ENCODE measurements at regions not wholly inside any gene's neighbourhood (a gene's known extent, or its start where the extent isn't known, plus 50 kb on each side); places are given as distances from the start of the nearest gene placed in this dataset.
A peak's percentile ranks its signal among the peaks of the same experiment; 100 is the strongest.
"Not testable (repeated sequence)": the region's sequence is repeated elsewhere in the genome, so short reads cannot be mapped to it uniquely, and the experiment has no call there.

DNA sequence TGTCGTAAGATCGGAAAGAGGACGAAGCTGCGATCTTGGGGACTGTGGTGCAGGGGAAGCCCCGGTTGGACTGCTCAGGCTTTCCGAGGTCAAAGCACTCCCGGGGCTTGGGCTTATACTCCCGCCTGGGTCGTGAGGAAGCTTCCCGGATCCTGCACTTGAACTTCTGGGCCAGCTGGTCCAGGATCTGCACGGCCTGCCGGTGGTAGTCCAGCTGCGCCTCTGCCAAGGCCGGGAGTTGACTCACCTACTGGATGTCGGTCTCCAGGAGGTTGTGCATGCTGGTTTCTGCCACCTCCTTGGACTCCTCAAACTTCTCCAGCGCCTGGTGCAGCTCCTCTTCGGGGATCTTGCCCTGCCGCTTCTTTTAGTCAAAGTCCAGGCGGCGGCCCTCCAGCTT is 99.2 kb downstream of the KPNA2 start:
- Histone ChIP-seq H3K4me3 (no peak overlapping the region), H3K27ac (no peak overlapping the region)

DNA sequence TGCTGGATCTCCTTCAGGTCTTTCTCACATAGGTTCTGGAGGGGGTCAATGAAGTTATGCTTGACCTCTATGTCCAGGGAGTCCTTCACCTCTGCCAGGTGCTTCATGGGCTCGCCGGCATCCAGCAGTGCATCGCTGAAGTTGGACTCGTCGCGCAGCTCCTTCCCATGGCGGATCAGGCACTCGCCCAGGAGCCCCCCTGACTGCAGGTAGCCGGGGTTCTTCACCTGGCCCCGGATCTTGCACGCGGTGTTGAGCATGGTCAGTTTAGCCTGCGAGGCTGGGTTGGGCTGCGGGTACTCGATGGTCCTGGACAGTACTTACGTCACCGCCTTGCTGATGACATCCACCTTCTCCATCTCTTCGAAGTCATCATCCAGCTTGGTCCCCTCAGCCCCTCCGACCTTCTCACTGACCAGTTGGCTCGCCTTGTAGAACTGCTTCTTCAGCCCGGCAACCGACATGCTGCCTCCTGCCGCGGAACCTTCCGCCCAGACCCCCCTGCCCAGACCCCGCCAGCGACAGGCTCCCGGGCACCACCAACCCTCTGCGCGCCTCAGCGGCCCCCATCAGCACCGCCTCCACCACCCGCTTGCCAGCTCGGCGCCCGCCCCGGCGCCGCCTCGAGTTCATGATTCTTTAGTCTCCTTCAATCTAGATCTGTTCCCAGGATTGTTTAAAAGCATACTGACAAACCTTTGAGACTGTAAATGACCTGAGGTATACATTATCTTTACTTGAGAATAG is 99.8 kb downstream of the KPNA2 start:
- H3K4me3 ChIP-seq: no peak overlapping the region
- no peak overlapping the region for H3K27ac ChIP-seq

DNA sequence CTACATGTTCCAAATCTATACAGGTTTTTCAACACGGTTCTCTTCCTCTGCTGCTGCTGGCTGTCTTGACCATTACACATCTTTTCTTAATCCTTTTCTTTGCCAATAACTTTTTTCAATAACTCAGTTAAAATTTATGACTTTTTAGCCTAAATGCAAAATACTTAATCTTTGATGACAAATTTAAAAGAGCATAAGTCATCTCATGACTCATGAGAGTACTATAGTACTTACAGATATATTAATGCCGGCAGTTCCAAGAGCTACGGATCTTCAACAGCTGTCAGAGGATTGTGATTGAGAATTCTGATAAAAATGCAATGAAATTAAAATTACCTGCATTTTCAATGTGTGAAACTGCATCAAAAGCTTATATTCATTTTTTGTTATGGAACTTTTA is 105.5 kb downstream of the KPNA2 start:
- H3K27ac ChIP-seq: no peak overlapping the region
- H3K4me3 ChIP-seq: no peak overlapping the region

DNA sequence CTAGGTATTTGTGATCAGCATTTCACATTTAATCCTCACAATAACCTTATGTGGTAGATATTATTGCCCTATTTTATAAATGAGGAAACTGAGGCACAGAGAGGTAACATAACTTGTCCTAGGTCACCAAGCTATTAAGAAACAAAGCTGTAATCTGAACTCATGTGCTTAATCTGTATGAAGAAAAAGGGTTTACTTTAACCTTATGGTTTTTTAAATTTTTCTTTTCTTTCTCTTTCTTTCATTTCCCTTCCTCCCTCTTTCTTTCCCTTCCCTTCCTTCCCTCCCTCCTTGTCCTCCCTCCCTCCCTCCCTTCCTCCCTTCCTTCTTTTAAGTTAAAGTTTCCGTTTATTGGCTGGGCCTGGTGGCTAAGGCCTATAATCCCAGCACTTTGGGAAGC is 105.2 kb upstream of the AMZ2 start:
- no peak overlapping the region for H3K27ac ChIP-seq
- no peak overlapping the region for H3K4me3 ChIP-seq

DNA sequence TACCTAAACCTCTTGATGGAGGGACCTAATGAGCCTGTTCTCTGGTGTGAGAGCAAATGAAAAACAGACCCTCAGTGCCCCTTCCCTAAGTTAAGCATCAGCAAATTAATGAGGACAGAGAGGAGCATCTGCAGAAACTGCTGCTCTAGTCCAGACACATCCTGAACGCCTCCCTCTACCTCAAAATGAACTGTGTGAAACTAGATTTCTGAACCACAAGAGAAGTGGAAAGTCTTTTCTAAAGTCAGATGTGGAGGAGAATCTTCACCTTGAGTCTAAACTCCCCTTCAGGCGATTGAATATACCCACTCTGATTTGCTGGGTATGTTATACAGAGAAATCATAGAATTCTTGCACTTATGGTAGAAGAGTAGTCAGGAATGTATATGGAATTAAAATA is 104.4 kb upstream of the AMZ2 start:
- no peak overlapping the region for H3K27ac ChIP-seq
- no peak overlapping the region for H3K4me3 ChIP-seq

DNA sequence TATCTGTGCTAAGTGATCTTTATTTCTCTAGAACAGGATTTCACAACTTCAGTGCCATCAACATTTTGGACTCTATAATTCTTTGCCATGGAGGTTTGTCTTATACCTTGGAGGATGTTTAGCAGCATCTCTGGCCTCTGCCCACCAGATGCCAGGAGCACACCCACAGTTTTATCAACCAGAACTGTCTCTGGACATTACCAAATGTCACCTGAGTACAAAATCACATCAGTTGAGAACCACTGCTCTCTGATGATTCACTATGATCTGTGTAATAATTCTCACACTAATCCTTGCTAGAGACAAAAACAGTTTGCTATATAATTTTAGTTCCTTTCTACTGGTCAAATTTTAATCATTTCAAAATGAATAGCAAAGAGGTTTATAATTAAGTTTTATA is 102.8 kb upstream of the AMZ2 start:
- Histone ChIP-seq H3K4me3 (no peak overlapping the region), H3K27ac (no peak overlapping the region)

DNA sequence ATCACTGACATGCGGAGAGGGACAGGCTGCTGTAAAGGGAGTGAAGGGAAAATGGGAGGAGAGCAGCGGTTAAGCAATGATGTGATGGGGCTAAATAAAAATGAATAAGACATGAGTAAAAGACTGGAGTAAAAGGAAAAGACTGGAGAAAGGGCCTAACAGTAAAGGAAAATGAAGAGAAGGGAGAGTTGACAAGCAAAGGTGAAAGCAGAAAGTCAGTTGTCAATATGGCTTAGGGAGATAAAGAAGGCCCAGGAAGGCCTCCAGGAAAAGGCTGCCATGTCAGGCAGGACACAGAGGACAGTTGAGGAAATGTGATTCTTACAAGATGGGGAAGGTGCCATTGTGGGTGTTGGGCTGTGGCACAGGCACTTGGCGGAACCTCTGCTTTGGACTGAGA is 98.9 kb upstream of the AMZ2 start:
- H3K27ac ChIP-seq: no peak overlapping the region
- H3K4me3 ChIP-seq: no peak overlapping the region

DNA sequence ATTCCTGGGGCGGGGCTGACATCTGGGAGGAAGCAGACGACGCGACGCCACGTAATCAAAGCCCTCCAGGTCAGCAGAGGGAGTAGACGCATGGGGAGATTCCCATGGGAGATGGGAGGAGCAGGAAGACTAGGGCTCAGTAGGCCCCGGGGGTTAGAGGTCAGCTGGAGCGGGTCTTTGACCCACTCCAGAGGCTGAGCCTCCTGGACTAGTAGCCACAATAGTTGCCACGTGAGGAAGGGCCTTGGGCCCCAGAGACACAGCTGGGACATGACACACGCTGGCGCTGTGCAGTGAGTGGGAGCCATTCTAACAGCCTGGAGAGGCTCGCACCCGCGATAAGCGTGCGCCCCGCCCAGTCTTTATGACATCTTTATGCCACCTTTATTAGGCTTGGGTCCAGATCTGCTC is 95.7 kb upstream of the AMZ2 start:
- no peak overlapping the region for H3K27ac ChIP-seq
- H3K4me3 ChIP-seq: no peak overlapping the region

DNA sequence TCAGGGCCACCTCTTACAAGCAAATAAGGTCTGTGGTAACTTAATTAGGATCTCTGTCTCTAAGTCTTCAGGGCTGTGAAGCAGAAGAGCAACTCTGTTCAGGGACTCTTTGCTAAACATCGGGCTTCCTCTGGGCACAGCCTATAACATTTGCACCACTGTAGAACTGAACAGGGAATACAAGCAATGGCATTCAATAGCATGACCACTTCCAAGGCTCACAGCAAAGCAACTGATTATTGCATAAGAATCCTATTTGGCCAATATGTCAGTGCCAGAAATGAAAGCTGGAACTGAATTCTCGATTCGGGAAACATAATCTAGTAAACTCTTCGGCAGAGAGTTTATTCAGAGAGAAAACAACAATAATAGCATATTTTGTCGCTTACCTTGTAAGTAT is 92.2 kb upstream of the AMZ2 start:
- Histone ChIP-seq H3K27ac (no peak overlapping the region), H3K4me3 (no peak overlapping the region)

DNA sequence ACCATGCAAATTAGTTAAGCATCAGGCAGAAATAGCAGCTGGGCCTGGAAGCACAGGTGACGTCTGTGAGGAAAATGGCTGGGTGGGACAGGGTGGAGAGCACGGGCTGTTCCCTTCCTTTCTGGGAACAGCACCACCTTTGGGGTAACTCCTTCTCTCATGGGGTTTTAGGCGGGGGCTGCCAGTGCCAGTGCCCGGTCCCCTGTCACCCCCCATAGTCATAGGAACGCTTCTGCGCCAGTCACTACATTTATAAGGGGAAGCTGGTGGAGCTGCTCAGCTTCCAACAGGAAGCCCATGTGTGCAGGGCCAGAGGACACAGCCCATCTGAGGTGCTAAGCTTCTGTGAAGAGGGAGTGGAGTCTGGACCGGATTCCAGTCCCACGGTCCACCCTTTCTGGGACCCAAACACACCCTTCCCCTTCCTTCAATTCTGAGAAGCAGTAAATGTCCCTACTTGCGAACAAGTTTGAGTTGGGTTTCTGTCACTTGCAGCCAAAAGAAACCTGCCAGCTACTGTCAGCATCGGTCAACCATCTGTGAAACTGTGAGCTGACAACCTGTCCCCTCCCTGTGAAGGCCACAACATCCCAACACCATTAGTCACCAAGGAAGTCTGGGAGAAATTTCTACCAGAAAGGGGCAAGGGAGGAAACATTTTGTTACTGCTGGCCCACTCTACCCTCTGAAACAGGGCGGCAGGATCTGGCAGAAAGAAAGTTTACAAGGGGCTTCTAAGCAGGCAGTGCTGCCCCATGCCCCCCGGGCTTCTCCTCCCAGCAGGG is 86.0 kb upstream of the AMZ2 start:
- Histone ChIP-seq H3K4me3 (no peak overlapping the region), H3K27ac (peak overlapping the region in 1 of 21 experiments; percentile 3)

DNA sequence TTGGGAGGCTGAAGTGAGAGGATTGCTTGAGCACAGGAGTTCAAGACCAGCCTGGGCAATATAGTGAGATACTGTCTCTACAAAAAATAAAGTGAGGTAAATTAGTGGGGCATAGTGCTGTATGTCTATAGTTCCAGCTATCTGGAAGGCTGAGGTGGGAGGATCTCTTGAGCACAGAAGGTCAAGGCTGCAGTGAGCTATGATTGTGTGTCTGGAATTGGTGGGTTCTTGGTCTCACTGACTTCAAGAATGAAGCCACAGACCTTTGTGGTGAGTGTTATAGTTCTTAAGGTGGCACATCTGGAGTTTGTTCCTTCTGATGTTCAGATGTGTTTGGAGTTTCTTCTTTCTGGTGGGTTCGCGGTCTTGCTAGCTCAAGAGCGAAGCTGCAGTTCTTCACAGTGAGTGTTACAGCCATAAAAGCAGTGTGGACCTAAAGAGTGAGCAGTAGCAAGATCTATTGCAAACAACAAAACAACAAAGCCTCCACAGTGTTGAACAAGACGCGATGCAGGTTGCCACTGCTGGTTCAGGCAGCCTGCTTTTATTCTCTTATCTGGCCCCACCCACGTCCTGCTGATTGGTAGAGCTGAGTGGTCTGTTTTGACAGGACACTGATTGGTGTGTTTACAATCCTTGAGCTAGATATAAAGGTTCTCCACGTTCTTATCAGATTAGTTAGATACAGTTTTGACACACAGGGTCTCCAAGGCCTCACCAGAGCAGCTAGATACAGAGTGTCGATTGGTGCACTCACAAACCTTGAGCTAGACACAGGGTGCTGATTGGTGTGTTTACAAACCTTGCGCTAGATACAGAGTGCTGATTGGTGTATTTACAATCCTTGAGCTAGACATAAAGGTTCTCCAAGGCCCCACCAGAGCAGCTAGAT is 79.3 kb upstream of the AMZ2 start:
- not testable (repeated sequence) for H3K27ac ChIP-seq, H3K4me3 ChIP-seq

DNA sequence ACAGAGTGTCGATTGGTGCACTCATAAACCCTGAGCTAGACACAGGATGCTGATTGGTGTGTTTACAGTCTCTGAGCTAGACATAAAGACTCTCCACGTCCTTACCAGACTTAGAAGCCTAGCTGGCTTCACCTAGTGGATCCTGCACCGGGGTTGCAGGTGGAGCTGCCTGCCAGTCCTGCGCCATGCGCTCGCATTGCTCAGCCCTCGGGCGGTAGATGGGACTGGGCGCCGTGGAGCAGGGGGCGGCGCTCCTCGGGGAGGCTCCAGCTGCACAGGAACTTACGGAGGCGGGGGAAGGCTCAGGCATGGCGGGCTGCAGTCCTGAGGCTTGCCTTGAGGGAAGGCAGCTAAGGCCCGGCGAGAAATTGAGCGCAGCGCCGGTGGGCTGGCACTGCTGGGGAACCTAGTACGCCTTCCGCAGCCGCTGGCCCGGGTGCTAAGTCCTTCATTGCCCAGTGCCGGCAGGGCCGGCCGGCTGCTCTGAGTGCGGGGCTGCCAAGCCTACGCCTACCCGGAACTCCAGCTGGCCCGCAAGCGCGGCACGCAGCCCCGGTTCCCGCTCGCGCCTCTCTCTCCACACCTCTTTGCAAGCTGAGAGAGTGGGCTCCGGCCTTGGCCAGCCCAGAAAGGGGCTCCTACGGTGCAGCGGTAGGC is 78.5 kb upstream of the AMZ2 start:
- not testable (repeated sequence) for H3K27ac ChIP-seq
- peak overlapping the region in 2 of 7 experiments; percentile 15 to 27 for H3K4me3 ChIP-seq

DNA sequence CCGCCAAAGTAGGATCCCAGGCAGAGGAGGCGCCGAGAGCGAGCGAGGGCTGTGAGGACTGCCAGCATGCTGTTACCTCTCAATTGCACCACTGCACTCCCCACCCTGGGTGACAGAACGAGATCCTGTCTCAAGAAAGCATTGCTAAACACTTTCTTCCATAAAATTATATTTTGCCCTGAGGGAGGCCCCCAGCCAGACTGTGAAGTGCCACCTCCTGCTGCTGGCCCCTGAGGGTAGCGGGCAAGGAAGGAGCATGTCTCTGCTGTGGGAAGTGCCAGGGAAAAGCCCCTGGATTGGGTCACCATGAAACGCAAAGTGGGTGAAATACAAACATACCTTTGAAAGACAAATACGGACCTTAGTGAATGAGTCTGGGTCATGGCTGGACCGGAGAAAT is 78.0 kb upstream of the AMZ2 start:
- Histone ChIP-seq H3K4me3 (peak overlapping the region in 2 of 7 experiments; percentile 15 to 27), H3K27ac (no peak overlapping the region)

DNA sequence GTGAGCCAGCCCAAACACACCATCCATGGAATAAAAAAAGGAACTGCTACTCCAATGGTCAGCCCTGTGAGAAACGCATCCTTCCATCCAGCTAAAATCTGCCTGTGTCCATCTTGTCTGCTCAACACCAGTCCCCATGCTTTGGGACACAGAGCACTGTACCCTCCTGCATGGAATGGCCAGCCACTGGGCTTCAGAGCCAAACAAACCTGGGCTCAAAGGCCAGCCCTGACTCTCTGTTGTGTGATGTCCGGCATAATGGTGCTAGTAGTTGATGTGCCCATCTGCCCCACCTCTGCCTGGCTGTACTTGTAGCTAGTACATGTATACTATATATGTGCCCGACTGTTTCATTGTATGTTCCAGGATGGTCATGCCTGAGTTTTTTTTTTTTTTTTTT is 77.6 kb upstream of the AMZ2 start:
- H3K4me3 ChIP-seq: no peak overlapping the region

DNA sequence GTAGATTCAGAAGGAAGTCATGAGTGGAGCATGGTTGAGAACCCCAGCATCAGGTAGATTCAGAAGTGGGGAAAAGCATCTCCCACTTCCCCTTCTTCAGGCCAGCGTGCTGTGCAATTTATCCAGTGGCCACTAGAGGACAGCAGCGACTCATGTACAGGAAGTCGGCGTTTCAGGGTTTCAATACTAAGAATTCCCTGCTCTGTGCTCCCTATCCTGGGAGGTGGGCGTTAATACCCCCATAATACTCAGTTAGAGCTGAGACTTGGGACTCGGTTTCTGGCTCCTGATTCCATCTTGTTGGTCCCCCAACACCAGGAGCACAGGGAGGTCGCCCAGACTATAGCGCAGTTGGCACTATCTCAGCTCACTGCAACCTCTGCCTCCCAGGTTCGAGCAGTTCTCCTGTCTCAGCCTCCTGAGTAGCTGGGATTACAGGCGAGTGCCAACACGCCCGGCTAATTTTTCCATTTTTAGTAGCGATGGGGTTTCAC is 75.3 kb upstream of the AMZ2 start:
- no peak overlapping the region for H3K27ac ChIP-seq
- H3K4me3 ChIP-seq: no peak overlapping the region

More for the DNA sequence above, 77.6 kb upstream of the AMZ2 start:
- no peak overlapping the region for H3K27ac ChIP-seq

DNA sequence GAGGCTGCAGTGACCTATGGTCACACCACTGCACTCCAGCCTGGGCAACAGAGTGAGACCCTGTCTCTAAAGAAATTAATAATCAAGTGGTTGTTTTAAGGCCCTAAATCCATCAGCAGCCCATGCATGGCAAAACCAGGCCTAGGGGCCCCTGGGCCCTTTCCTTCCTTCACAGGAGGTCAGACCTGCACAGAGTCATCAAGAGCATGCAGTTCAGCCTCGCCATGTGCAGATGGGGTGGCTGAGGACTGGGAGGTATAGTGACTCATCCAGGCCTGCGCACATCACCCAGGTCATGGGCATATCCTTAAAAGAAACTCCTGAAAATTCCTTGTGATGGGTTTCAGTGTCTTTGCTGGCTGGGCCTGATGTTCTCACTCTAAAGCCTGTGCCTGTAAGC is 72.4 kb upstream of the AMZ2 start:
- Histone ChIP-seq H3K4me3 (no peak overlapping the region), H3K27ac (no peak overlapping the region)

DNA sequence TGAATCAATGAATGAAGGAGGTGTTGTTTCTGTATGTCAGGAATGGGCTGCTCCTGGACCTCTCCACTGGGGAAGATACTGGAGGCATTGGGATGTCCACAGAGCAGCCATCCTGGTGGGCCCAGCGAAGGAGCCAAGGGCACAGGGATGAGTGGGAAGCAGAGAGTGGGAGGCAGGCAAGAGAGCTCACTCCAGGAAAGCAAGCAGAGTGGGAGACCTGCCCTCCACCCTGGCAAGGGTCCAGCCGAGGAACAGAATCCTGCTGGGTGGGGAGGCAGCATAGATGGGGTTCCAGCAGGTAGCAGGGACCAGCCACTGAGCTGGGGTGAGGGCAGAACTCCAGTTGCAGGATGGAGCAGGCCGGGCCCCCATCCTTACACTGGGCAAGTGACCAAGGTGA is 71.9 kb upstream of the AMZ2 start:
- Histone ChIP-seq H3K4me3 (no peak overlapping the region), H3K27ac (no peak overlapping the region)

DNA sequence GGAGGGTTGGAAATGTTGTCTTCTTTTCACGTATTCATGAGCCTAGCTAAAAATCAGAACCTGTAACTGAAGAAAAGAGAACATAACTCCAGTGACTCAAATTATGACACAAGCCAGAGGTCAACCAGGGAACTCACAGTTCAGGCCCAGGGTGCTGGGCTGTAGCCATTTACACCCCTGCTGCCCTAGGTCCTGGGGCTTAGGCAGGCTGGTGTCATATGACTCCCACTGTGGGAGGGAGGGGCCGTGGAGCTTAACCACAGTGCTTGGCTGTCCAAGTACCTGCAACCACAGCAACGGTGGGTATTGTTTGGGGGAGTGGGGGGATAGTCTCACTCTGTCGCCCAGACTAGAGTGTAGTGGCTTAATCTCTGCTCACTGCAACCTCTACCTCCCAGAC is 71.1 kb upstream of the AMZ2 start:
- Histone ChIP-seq H3K4me3 (no peak overlapping the region), H3K27ac (no peak overlapping the region)

DNA sequence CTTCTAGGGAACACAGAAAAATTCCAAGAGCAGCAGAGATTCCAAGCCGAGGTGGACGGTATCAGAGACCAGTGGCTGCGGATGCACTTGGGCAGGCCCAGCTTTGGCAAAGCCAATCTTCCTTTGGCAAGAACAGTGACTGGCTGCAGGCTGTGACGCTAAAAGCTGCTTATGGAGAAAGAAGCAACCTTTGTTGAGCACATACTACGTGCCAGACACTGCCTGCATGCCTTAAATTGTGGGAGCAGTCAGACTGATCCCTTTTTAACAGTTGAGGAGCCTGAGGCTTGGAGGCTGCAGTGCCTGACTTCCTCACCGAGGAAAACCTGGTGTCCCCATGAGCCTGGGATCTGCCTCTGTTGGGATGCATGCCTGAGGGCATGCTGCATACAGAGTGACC is 69.0 kb upstream of the AMZ2 start:
- Histone ChIP-seq H3K27ac (no peak overlapping the region), H3K4me3 (no peak overlapping the region)
